NOMO-1 treated with DMSO at 0.1 percent for 48 hours (cell line): ENCODE measurements at regions not wholly inside any gene's neighbourhood (a gene's known extent, or its start where the extent isn't known, plus 50 kb on each side); places are given as distances from the start of the nearest gene placed in this dataset.
A peak's percentile ranks its signal among the peaks of the same experiment; 100 is the strongest.

Experiments
- DNase-seq: peaks from one replicate; lab custom pipeline; 2025; ENCODE audit not compliant: unreplicated experiment; lab: John Stamatoyannopoulos, UW

DNA sequence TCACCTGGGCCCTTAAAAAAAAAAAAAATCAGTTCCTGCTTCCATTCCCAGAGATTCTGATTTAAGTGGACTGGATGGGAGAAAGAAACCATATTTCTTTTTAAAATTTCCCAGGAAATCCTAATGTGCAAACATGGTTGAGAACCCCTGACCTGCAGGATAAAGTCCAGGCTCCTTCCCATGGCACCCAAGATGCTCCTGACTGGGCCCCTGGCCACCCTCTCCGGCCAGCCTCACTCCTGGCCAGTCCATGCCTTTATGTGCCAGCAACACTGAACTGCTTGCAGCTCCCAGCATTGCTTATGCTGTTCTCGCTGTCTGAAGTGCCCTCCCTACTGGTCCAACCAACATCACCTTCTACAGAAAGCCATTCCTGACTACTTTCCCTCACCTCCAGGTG, 93.9 kb downstream of the TEX35 start:
- DNase-seq: no peak

DNA sequence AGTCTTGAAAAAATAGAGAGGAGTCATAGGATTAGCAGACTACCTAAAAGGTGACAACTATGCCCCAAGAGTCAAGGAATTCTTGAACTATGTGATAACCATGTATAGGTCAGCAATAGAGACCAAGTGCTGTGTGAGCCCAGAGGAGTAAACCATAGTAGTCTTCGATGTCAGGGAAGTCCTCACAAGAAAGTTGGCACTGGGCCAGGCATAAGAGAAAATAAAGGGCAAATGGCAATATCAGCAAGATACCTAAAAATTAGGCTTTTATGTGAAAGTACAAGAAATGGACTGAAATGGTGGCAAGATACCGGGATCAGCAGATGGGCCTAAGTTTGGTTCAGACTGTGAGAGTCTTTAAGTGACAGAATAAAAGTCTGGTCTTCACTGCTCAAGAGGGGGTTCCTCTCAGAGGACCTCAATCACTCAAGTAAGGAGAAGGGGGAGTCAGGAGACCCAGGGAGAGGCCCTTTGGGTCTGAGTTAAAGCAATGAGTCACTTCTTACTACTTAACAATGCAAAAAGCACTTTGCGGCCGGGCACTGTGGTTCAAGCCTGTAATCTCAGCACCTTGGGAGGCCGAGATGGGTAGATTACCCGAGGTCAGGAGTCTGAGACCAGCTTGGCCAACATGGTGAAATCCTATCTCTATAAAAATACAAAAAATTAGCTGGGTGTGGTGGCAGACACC, 95.0 kb downstream of the TEX35 start:
- peak; percentile 34 for DNase-seq

DNA sequence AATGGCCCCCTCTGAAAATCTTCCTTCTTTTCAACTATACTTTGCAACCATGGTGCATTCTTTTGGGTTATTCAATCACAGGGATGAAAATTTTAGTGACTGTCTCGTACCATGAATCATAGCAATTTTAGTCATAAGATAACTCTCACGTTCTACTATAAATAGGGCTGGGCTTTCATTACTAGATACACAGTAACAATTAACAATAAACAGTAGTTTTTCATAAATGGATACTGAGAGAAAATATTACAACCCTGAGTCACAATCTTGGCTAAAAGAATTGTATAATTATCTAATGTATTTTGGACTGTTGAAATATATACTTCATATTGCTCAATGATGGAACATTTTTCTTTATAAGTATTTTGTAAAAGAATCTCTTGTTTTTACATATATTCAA, 96.1 kb downstream of the TEX35 start:
- peak; percentile 48 for DNase-seq

DNA sequence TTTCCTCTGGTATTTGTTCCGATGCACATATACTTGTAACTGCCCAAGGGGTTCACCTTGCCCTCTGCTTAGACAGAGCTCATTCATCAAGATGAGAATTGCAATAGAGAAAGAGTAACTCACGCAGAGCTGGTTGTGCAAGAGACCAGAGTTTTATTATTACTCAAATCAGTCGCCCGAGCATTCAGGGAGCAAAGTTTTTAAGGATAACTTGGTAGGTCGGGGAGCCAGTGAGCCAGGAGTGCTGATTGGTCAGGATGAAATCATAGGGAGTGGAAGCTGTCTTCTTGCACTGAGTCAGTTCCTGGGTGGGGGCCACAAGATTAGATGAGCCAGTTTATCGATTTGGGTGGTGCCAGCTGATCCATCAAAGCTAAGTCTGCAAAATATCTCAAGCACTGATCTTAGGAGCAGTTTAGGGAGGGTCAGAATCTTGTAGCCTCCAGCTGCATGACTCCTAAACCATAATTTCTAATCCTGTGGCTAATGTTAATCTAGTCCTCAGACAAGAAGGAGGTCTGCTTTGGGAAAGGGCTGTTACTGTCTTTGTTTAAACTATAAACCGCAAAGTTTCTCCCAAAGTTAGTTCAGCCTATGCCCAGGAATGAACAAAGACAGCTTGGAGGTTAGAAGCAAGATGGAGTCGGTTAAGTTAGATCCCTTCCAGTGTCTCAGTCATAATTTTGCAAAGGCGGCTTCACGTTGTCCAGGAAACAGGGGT, 97.9 kb downstream of the TEX35 start:
- DNase-seq: peak; percentile 10

DNA sequence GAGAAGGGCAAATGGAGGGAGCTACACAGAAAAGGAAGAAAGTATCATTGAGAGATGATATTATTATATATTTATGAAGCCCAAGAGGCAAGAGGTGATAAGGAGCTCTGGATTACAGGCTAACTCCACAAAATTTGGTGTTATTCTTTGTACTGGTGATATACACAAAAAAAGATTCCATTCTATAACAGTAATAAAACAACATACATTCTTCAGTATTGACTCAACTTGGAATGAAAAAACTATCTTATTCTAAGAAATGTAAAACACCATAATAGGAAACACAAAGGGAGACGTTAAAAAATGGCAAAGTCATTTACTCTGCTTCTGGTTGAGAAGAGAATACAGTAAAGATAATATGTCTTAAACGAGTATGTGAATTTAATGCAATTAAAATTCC, 99.4 kb downstream of the TEX35 start:
- DNase-seq: no peak

DNA sequence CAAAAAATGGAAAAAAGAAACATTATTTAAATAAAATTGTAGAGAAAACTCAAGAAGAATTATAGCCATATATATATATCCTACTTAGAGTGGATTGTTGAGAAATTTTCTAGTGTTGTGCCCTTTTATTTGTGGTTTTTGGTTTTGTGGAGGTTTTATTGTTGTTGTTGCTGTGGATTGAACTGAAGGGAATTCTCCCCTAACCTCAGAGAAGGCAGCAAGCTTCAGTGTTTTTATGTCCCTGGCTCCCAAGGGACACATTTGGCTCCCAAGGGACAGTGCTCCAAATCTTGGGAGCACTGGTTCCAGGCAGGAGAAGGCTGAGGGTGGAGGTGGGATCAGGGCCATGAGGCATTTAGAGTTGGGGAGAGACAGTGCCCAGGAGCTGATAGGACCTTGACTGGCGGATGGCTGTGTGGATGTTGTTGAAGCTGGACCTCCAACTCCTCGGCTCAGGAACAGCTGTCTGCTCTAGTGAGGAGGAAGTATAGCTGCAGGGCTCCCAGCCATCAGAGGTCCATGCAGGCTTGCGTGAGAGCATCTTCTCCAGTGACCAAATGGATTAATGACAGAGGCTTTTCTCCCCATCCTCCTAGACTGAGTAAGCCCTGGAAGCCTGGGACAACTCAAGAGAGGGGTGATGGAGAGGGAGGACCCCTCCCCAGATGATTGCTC, 100.5 kb downstream of the TEX35 start:
- no peak for DNase-seq

DNA sequence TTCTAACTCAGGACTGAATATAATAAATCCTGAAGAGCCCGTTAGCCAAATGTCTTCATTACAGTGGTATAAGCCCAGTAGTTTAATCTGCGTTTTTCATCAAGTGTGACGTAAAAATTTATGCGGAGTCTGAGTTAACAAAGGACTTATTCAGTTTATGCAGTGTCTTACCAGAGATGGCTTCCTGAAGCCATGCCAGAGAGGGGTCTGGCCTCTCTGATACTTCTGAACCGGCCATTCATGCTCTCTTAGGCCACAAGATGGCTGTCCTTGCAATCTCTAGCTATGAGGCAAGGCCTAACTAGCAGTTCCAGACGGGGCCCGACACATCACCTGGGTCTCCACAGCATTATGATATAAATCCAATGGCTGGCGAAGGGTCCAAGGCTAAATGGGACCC, 101.4 kb downstream of the TEX35 start:
- DNase-seq: no peak

DNA sequence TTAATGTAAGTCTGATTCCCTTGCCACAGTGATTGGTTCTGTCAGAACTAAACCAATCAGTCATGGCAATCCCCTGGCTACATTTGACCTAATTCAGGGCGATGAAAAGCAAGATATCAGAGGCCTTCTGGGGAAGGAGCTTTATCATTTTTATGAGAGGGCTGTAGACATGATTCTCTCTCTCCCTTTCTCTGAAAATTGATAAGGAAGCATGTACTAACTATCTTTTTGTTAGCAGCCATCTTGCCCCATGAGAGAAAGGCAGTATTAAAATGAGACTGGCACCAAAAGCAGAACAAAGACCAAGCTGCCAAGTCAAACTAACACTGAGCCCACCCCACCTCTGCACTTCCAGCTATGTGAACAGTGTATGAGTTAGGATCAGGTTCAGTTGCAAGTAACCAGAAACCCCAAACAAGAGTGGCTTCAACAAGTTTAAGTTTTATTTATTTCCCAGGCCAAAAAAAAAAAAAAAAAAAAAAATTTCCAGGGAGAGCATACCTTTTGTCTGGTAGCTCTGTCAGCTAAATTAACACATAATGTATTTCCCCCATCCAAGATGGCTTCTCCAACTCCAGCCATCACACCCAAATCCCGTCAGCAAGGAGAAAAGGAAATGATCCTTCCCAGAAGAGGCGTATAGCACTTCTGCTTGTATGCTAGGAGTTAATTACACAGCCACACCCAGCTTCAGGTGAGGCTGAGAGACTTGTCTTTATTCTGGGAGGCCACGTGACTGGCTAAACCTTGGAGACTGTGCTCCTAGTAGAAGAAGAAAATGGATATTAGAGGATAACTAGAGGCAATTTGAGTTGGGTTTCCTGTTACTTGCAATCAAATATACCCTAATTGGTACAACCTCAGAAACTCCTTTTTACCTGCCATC, 105.8 kb upstream of the RALGPS2 start:
- DNase-seq: no peak

DNA sequence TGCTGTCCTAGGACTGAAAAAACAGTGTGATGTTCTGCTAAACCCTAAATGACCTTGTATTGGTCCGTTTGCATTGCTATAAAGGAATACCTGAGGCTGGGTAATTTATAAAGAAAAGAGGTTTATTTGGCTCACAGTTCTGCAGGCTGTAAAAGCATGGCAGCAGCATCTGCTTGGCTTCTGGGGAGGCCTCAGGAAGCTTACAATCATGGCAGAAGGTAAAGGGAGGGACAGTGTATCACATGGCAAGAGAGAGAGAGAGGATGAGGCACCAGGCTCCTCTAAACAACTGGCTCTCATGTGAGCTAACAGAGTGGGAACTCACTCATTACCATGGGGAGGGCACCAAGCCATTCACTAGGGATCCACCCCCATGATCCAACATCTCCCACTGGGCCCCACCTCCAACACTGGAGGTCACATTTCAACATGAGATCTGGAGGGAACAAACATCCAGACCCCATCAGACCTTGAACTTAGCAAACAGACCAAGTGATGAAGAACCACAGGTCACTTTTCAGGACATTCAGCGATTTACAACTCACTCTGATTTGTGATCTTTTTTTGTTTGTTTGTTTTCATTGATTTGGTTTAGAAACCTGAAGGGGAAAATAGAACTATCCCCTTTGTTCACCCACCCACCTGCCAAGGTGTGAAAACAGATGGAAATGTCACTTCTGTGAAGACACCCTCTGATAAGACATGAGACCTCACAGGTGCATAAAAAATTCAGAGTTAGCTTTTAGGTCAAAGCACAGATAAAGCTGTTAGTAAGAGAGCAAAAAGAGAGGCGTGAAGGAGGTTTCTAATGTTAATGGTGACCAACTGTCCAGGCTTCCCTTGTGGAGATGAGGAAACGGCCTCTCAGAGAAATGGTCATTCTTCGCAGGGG, 104.2 kb upstream of the RALGPS2 start:
- no peak for DNase-seq

DNA sequence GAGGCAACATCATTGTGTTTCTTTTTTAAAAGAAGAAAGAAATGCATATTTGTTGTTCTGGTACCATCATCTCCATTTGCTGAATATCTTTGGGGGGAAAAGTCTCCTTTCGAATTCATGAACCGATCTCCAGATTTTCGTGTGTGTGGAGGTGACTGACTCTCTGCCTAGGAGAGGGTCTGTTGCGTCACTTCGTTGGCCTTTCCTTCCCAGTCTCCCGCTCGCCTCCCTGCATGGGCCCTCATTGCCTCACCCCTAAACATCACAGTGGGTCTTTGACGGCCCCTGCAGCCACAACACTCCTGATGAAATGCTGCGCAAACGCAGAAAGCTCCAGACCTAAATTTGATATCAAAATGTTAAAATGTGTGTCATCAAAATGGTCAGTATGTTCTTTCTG, 103.2 kb upstream of the RALGPS2 start:
- no peak for DNase-seq

DNA sequence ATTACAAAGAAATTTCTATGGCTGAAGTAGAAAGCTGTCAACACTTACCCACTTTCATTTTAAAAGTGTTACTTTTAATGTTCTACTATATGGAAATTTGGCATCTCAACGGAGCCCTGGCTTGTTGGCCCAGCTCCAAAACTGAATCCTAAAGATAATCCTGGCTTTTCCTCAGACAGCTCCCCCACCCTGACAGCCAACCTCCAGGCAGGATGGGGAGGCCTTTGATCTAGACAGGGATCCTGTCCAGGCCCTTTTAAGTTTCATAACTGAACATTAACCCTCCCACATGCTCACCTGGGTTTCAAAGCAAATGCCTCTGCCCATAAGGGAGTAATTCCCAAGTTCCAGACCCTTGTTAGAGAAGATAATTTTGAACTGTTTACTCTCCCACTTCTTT, 99.3 kb upstream of the RALGPS2 start:
- no peak for DNase-seq

DNA sequence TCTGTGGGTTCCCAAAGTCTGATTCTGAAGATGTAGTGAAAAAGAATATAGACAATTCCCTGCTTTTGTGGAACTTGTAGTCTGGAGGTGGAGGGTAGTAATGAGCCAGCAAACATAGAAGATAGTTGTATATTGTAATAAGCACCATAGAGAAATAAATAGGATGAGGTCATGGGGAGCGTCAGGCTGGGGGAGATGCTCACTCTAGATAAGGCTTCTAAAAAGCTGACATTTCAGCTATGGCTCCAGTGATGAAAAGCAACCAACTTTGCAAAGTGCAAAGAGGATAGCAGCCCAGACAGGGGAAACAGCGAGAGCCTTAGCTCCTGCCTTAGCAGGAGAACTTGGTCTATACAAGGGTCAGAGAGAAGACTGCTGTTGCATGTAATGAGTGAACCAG, 98.0 kb upstream of the RALGPS2 start:
- no peak for DNase-seq

DNA sequence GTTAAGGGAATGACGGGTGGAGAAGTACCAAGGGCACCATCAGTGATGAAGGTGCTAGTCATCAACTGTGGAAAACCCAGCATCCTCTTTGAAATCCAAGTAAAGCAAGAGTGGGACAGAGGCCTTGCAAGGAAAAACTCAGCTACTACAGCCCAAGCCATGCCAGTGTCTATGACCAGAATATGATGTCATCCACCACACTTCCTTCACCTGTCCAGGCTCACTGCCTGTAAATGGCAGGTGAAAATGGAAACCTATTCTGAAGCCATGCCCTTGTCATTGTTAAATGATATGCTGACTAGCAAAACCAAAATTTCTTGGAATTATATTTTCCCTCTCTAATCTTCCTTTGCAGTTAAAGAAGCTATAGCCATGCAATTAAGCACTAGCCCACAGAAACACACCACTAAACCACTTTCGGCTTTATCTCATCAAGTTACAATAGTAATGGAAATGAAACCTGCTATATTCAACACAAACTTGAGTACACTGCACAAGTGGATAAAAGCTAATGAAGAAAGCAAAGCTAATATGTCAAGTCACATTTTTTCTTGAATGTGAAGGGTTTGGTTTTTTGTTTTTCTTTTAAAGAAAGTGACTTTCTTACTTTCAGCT, 96.3 kb upstream of the RALGPS2 start:
- no peak for DNase-seq

DNA sequence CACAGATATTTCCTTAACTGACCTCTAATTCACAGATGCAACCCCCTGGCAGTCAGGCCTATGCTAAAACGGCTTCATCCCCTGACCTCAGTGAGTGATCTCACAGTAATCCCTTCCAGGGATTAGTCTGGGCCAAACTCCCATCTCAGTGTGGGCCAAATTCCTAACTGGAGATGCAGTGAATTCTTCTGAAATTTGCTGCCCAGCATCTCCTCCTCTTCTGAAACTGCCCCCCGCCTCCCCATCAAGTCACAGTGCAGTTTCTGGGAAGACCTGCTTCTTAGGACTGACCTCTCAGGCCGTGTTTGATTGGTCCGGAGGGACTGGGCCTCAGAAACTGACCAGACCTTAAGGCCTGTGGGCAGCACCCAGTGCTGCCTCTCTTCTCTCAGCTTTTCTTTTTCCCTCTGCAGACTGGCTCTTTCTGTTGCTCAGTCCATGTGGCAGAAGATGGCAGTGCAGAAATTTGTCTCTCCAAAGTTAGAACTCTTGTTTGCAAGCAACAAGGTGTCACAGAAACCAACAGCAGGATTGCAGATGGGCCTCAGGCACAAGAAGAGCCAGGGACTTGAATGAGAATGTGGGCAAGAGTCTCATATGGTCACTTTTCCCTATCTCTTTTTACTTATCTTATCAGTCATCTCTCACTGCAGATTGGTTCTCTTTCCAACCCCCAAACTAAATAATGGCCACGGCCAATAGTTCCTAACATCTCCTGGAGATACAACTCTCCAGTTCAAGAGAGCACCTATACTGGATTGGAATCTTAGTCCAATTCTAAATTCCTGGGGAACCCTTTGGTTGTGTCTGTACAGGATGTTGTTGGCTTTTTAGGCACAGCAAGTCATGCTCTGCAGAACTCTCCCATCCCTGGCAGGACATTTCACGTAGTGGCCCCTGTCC, 95.5 kb upstream of the RALGPS2 start:
- no peak for DNase-seq

DNA sequence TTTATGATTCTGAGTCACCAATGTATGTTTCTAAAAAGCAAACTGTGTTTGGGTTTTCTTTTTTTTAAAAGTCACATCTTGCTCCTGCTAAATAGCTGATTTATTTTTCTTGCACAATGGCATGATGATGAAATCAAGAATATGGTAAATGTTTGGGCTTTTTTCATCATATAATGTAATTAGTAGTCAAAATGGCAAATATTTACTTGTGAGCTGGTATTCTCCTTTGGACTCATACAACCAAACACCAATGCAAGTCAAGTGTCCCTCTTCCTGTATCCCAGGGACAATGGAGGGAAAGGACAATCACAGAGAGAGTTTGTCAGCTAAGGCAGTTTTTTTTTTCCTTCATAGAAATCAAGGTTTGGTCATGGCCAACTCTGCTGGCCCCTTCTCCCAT, 94.6 kb upstream of the RALGPS2 start:
- no peak for DNase-seq

DNA sequence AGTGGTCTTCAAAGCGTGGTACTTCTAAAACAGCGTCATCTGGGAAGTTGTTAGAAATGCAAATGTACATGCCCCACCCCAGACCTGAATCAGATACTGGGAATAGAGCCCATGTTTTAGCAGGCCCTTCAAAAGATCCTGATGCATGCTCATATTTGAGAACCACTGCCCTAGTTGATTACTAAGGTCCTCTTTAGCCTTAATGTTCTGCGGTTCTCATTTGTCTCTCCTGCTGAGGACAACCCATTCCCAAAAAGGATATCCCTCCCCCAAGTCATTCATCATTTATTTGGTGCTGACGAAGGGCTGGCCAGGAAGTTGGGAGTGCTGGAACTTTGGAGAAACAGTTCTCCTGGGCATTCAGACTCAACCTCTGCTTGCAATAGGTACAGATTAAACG, 92.4 kb upstream of the RALGPS2 start:
- DNase-seq: no peak

DNA sequence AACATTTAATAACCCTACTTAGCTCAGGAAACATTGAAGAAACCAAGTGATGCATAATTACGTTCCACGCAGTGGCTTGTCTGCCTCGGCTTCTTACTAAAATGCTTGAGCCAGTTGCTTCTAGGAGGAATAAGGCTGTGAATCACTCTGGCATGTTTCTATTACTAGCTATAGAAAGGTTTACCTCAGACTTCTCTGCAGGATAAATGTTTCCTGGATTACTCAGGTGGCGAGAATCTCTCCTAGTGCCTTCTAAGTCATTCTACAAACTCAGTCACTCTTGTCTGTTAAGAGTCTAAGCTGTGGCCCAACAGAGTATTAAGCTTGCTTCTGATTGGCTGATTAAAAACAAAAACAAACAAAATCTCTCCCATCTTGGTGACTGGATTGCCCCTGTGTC, 92.0 kb upstream of the RALGPS2 start:
- no peak for DNase-seq

DNA sequence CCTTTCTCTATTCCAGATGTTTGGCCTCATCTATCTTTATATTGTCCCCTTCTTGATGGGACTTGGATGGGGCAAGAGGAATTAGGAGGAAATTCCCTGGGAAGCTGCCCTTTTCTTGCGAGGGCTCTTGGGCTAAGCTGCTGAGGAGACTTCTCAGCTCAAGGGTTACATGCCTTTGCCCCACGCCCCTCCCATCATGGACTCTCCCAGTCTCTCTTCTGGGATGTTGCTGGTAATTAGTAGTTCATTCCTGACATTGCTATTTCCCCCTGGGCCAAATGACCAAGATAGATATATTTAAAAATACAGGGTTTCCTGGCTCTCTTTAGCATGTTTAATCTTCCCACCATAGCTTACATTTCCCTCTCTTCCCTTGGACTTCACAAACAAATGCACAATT, 90.6 kb upstream of the RALGPS2 start:
- DNase-seq: no peak

DNA sequence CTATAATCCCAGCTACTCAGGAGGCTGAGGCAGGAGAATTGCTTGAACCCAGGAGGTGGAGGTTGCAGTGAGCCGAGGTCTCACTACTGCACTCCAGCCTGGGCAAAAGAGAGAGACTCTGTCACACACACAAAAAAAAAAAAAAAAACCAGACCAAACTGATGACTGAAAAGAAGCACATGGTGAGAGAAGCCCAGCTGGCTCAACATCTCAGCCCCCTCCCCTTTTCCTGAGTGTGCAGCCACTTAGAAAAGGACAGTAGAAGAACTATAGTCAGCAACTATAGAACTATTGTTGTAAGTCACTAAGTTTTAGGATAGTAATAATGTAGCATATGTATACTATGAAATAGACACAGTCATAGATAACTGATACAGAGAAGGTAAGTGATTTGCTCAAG, 87.2 kb upstream of the RALGPS2 start:
- DNase-seq: no peak
